HEK293 (cell line): ENCODE measurements at regions not wholly inside any gene's neighbourhood (a gene's known extent, or its start where the extent isn't known, plus 50 kb on each side); places are given as distances from the start of the nearest gene placed in this dataset.

Experiments used
- CTCF ChIA-PET: fragments of 350-600 bp; formaldehyde crosslinking; extraction: SDS; loops from one replicate; lab custom pipeline; 2021; ENCODE audit warnings: antibody characterized with exemption; lab: Yijun Ruan, JAX
- POLR2A ChIA-PET: fragments of 300-600 bp; formaldehyde crosslinking; extraction: SDS; loops from one replicate; lab custom pipeline; 2020; ENCODE audit warnings: antibody characterized with exemption, inconsistent platforms; lab: Yijun Ruan, JAX
- H3K27ac ChIP-seq: fragments of 200-500 bp; sonication (Bioruptor generic); 2 replicates; pipeline ENCODE4 v1.5.1; 2014; ENCODE audit warnings: low read depth, low read length, control low read depth, inconsistent platforms; ENCODE audit errors: extremely low read depth
- H3K36me3 ChIP-seq, 2 experiments: fragments of 200-500 bp in 1 of 2; sonication (Bioruptor generic) in 1 of 2; 1 replicate in 1 of 2; 2 replicates in 1 of 2; pipeline ENCODE4 v1.5.1; 2014 to 2017; ENCODE audit warnings: inconsistent platforms in 2 of 2, low read length in 2 of 2; ENCODE audit not compliant: control insufficient read depth in 2 of 2, insufficient read depth in 1 of 2
- H3K4me1 ChIP-seq: fragments of 200-500 bp; sonication (Bioruptor generic); 2 replicates; pipeline ENCODE4 v1.5.1; 2014; ENCODE audit warnings: mild to moderate bottlenecking, low read length, inconsistent platforms; ENCODE audit not compliant: control insufficient read depth, insufficient read depth
- H3K4me3 ChIP-seq: 2 replicates; pipeline ENCODE4 v1.5.1; 2011; ENCODE audit warnings: low read depth, mild to moderate bottlenecking, control low read depth, low read length, moderate library complexity
- H3K9me3 ChIP-seq: fragments of 200-500 bp; sonication (Bioruptor generic); 2 replicates; pipeline ENCODE4 v1.5.1; 2014; ENCODE audit warnings: low read depth, low read length, inconsistent platforms; ENCODE audit not compliant: control insufficient read depth, insufficient read depth
- BCL11B ChIP-seq: fragments of 450-650 bp; formaldehyde crosslinking; IDR thresholded peaks from 2 replicates; pipeline ENCODE4 v1.5.1; 2016; ENCODE audit warnings: low read depth, missing biosample characterization, missing genetic modification characterization
- EGR2 ChIP-seq: fragments of 450-650 bp; formaldehyde crosslinking; IDR thresholded peaks from 2 replicates; pipeline ENCODE4 v1.5.1; 2016; ENCODE audit warnings: low read depth, missing biosample characterization, missing genetic modification characterization
- GLI4 ChIP-seq: fragments of 450-650 bp; formaldehyde crosslinking; IDR thresholded peaks from 2 replicates; pipeline ENCODE4 v1.5.1; 2016; ENCODE audit warnings: missing biosample characterization, missing genetic modification characterization
- PRDM1 ChIP-seq: fragments of 450-650 bp; formaldehyde crosslinking; IDR thresholded peaks from 2 replicates; pipeline ENCODE4; 2016; ENCODE audit warnings: missing biosample characterization, missing genetic modification characterization
- RBAK ChIP-seq: fragments of 450-650 bp; formaldehyde crosslinking; IDR thresholded peaks from 2 replicates; pipeline ENCODE4 v1.5.1; 2016; ENCODE audit warnings: missing biosample characterization, missing genetic modification characterization
- SETDB1 ChIP-seq: IDR thresholded peaks from one replicate; pipeline ENCODE4 v1.6.1; 2017; ENCODE audit warnings: mild to moderate bottlenecking, low read length, moderate library complexity, mixed read lengths; ENCODE audit not compliant: insufficient read length
- SP2 ChIP-seq: fragments of 450-650 bp; formaldehyde crosslinking; IDR thresholded peaks from 2 replicates; pipeline ENCODE4 v1.5.1; 2016; ENCODE audit warnings: missing biosample characterization, missing genetic modification characterization
- ZBTB17 ChIP-seq: fragments of 450-650 bp; formaldehyde crosslinking; IDR thresholded peaks from 2 replicates; pipeline ENCODE4 v1.5.1; 2016; ENCODE audit warnings: missing biosample characterization, missing genetic modification characterization
- ZEB2 ChIP-seq: fragments of 450-650 bp; formaldehyde crosslinking; IDR thresholded peaks from 2 replicates; pipeline ENCODE4 v1.5.1; 2016; ENCODE audit warnings: missing biosample characterization, missing genetic modification characterization
- ZFP37 ChIP-seq: fragments of 450-650 bp; formaldehyde crosslinking; IDR thresholded peaks from 2 replicates; pipeline ENCODE4 v1.5.1; 2016; ENCODE audit warnings: missing biosample characterization, missing genetic modification characterization
- ZNF132 ChIP-seq: fragments of 450-650 bp; formaldehyde crosslinking; IDR thresholded peaks from 2 replicates; pipeline ENCODE4 v1.5.1; 2017; ENCODE audit warnings: missing biosample characterization, missing genetic modification characterization, borderline replicate concordance
- ZNF223 ChIP-seq: fragments of 450-650 bp; formaldehyde crosslinking; IDR thresholded peaks from 2 replicates; pipeline ENCODE4 v1.5.1; 2016; ENCODE audit warnings: missing biosample characterization, missing genetic modification characterization
- ZNF24 ChIP-seq: fragments of 450-650 bp; formaldehyde crosslinking; IDR thresholded peaks from 2 replicates; pipeline ENCODE4 v1.5.1; 2016; ENCODE audit warnings: missing biosample characterization, missing genetic modification characterization
- ZNF571 ChIP-seq: fragments of 450-650 bp; formaldehyde crosslinking; IDR thresholded peaks from 2 replicates; pipeline ENCODE4 v1.5.0; 2017; ENCODE audit warnings: missing biosample characterization, missing genetic modification characterization
- ZNF596 ChIP-seq: fragments of 450-650 bp; IDR thresholded peaks from 2 replicates; pipeline ENCODE4 v1.5.0; 2018; ENCODE audit warnings: missing biosample characterization, mild to moderate bottlenecking, missing genetic modification characterization, moderate library complexity
- ZNF626 ChIP-seq: fragments of 450-650 bp; sonication (Bioruptor Pico); formaldehyde crosslinking; IDR thresholded peaks from 2 replicates; pipeline ENCODE4 v1.5.1; 2018; ENCODE audit warnings: missing biosample characterization, missing genetic modification characterization, inconsistent platforms
- ZNF660 ChIP-seq: fragments of 450-650 bp; IDR thresholded peaks from 2 replicates; pipeline ENCODE4 v1.5.1; 2018; ENCODE audit warnings: missing biosample characterization, mild to moderate bottlenecking, missing genetic modification characterization
- ZNF768 ChIP-seq: fragments of 450-650 bp; formaldehyde crosslinking; IDR thresholded peaks from 2 replicates; pipeline ENCODE4 v1.5.1; 2018; ENCODE audit warnings: missing biosample characterization, mild to moderate bottlenecking, missing genetic modification characterization
- ZNF792 ChIP-seq: fragments of 450-650 bp; formaldehyde crosslinking; IDR thresholded peaks from 2 replicates; pipeline ENCODE4 v1.5.1; 2016; ENCODE audit warnings: missing biosample characterization, missing genetic modification characterization
- TF ChIP-seq, protein P1 (sequence below): fragments of 450-650 bp; formaldehyde crosslinking; IDR thresholded peaks from 2 replicates; pipeline ENCODE4 v1.5.1; 2016; ENCODE audit warnings: missing biosample characterization, missing genetic modification characterization
- TF ChIP-seq, protein P2 (sequence below): fragments of 450-650 bp; formaldehyde crosslinking; IDR thresholded peaks from 2 replicates; pipeline ENCODE4 v1.5.1; 2016; ENCODE audit warnings: missing biosample characterization, missing genetic modification characterization
- TF ChIP-seq, protein P3 (sequence below): fragments of 450-650 bp; formaldehyde crosslinking; IDR thresholded peaks from 2 replicates; pipeline ENCODE4 v1.5.1; 2016; ENCODE audit warnings: missing biosample characterization, missing genetic modification characterization
- TF ChIP-seq, protein P4 (sequence below): fragments of 450-650 bp; formaldehyde crosslinking; conservative IDR thresholded peaks from 2 replicates; pipeline ENCODE4 v1.5.1; 2016; ENCODE audit warnings: low read depth, missing biosample characterization, missing genetic modification characterization

DNA sequence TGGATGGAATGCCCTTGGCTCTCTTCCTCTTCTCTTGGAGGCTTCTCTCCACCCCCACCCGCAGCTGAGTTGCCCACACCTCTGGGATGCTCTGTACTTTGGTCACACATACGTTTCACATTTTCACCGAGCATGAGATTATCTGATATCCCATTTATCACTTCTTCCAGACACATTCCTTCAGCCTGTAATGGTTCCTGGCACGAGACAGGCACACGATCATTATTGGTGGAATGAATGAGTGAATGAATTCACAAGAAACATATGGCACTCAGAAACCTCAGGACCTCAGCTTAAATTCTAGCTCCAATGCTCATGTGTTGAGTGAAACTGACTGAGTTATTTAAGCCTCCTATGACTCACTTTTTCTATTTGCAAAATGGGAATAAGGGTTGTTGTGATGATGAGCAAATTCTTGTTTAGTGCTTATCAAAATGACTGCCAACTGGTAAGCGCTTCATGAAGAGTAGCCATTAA is 242.7 kb upstream of the JUN start (continued):
- TF ChIP-seq RBAK (tag by site-specific recombination), result no peak
- TF ChIP-seq ZNF571 (tag by site-specific recombination), result no peak
- TF ChIP-seq, protein P1, sequence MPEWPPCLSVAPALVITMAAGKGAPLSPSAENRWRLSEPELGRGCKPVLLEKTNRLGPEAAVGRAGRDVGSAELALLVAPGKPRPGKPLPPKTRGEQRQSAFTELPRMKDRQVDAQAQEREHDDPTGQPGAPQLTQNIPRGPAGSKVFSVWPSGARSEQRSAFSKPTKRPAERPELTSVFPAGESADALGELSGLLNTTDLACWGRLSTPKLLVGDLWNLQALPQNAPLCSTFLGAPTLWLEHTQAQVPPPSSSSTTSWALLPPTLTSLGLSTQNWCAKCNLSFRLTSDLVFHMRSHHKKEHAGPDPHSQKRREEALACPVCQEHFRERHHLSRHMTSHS, result no peak
- no peak for TF ChIP-seq BCL11B
- TF ChIP-seq ZNF792 (tag by site-specific recombination), result no peak

DNA sequence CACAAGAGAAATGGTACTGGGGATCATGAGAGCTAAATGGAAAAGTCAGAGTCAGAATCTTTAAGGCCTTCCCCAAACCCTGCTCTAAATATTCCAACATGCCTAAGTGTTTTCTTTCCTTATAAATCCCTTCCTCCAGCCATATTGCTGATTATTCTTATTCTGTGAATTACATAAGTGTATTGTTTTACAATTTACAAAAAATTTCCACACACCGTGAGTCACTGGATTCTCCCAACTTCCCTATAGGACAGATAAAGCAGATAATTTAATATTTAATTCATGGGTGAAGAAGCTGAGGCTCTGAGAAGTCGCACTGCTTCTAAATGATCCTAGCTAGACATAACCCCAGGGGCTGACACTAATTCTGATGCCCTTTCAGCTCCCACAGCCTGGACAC is 243.3 kb upstream of the JUN start:
- Histone ChIP-seq H3K9me3 (no peaks in the 10 kb centered on the region), H3K27ac (no peak overlapping the region), H3K4me3 (no peak overlapping the region), H3K4me1 (no peaks in the 10 kb centered on the region), H3K36me3 (no peaks in the 10 kb centered on the region)
- TF ChIP-seq ZEB2 (tag by site-specific recombination) (no peak), ZFP37 (tag by site-specific recombination) (no peak), ZNF596 (no peak), EGR2 (no peak), GLI4 (tag by site-specific recombination) (no peak), SETDB1 (no peak), ZBTB17 (no peak), ZNF24 (no peak), ZNF626 (tag by site-specific recombination) (no peak), SP2 (tag by site-specific recombination) (no peak), ZNF768 (tag by site-specific recombination) (no peak), ZNF223 (tag by site-specific recombination) (no peak)
- TF ChIP-seq, protein P2, sequence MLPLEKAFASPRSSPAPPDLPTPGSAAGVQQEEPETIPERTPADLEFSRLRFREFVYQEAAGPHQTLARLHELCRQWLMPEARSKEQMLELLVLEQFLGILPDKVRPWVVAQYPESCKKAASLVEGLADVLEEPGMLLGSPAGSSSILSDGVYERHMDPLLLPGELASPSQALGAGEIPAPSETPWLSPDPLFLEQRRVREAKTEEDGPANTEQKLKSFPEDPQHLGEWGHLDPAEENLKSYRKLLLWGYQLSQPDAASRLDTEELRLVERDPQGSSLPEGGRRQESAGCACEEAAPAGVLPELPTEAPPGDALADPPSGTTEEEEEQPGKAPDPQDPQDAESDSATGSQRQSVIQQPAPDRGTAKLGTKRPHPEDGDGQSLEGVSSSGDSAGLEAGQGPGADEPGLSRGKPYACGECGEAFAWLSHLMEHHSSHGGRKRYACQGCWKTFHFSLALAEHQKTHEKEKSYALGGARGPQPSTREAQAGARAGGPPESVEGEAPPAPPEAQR (tag by site-specific recombination), result no peak
- TF ChIP-seq, protein P3, sequence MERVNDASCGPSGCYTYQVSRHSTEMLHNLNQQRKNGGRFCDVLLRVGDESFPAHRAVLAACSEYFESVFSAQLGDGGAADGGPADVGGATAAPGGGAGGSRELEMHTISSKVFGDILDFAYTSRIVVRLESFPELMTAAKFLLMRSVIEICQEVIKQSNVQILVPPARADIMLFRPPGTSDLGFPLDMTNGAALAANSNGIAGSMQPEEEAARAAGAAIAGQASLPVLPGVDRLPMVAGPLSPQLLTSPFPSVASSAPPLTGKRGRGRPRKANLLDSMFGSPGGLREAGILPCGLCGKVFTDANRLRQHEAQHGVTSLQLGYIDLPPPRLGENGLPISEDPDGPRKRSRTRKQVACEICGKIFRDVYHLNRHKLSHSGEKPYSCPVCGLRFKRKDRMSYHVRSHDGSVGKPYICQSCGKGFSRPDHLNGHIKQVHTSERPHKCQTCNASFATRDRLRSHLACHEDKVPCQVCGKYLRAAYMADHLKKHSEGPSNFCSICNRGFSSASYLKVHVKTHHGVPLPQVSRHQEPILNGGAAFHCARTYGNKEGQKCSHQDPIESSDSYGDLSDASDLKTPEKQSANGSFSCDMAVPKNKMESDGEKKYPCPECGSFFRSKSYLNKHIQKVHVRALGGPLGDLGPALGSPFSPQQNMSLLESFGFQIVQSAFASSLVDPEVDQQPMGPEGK (tag by site-specific recombination), result no peak
- ChIA-PET CTCF (interaction anchor here (0.7 kb wide), 1 partner anchor 355 kb away, joined by 3 read pairs; no protein-coding TSS in a partner anchor), POLR2A (interaction anchor here (1.2 kb wide), 1 partner anchor 244 kb away, joined by 3 read pairs; no protein-coding TSS in a partner anchor)

DNA sequence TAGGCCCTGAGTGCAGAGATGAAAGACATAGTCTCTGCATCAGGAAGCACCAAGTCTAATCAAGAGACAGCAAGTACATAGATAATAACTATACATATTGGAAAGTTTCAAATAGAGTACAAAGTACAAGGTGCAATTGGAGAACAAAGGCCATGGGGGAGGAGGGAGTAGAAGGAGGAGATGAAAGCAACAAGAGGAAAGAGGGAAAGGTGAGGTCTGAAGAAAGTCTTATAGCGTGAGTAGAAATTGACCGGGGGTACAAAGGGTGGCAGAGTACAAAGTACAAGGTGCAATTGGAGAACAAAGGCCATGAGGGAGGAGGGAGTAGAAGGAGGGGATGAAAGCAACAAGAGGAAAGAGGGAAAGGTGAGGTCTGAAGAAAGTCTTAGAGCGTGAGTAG is 244.2 kb upstream of the JUN start:
- H3K4me3 ChIP-seq, result no peak overlapping the region
- POLR2A ChIA-PET, result no interaction called here
- no peaks in the 10 kb centered on the region for H3K9me3 ChIP-seq
- H3K4me1 ChIP-seq, result no peaks in the 10 kb centered on the region
- CTCF ChIA-PET, result interaction anchor here (0.7 kb wide), 1 partner anchor 689 kb away, joined by 3 read pairs; no protein-coding TSS in a partner anchor
- no peaks in the 10 kb centered on the region for H3K36me3 ChIP-seq
- TF ChIP-seq PRDM1 (peak; percentile 88), ZNF132 (tag by site-specific recombination) (no peak), ZNF660 (tag by site-specific recombination) (no peak)
- TF ChIP-seq, protein P4, sequence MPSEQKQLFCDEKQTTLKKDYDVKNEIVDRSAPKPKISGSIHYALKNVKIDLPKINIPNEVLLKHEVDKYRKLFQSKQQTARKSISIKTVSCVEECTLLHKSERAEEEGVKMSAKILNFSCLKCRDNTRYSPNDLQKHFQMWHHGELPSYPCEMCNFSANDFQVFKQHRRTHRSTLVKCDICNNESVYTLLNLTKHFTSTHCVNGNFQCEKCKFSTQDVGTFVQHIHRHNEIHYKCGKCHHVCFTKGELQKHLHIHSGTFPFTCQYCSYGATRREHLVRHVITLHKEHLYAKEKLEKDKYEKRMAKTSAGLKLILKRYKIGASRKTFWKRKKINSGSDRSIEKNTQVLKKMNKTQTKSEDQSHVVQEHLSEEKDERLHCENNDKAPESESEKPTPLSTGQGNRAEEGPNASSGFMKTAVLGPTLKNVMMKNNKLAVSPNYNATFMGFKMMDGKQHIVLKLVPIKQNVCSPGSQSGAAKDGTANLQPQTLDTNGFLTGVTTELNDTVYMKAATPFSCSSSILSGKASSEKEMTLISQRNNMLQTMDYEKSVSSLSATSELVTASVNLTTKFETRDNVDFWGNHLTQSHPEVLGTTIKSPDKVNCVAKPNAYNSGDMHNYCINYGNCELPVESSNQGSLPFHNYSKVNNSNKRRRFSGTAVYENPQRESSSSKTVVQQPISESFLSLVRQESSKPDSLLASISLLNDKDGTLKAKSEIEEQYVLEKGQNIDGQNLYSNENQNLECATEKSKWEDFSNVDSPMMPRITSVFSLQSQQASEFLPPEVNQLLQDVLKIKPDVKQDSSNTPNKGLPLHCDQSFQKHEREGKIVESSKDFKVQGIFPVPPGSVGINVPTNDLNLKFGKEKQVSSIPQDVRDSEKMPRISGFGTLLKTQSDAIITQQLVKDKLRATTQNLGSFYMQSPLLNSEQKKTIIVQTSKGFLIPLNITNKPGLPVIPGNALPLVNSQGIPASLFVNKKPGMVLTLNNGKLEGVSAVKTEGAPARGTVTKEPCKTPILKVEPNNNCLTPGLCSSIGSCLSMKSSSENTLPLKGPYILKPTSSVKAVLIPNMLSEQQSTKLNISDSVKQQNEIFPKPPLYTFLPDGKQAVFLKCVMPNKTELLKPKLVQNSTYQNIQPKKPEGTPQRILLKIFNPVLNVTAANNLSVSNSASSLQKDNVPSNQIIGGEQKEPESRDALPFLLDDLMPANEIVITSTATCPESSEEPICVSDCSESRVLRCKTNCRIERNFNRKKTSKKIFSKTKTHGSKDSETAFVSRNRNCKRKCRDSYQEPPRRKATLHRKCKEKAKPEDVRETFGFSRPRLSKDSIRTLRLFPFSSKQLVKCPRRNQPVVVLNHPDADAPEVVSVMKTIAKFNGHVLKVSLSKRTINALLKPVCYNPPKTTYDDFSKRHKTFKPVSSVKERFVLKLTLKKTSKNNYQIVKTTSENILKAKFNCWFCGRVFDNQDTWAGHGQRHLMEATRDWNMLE (tag by site-specific recombination), result no peak
- TF ChIP-seq, all 188 proteins: peak for 1
- H3K27ac ChIP-seq, result no peak overlapping the region
